ENCODE measurements at regions not wholly inside any gene's neighbourhood (a gene's known extent, or its start where the extent isn't known, plus 50 kb on each side); places are given as distances from the start of the nearest gene placed in this dataset.

DNA sequence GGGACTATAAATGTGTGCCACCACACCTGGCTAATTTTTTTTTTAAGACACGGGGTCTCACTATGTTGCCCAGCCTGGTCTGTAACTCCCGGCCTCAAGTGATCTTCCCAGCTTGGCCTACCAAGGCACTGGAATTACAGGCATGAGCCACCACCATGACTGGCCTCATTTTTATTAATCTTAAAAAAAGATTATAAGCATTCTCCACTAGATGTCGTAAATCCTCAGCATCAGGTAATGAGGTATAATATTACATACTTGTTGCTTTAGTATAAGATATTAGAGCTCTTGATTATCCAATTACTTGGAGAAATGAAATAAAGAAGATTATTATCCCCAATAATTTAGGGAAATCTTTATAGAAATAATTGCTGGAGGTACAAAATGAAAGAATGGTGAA, 78.2 kb upstream of the HTR1A start:
- TF ChIP-seq, protein P1, sequence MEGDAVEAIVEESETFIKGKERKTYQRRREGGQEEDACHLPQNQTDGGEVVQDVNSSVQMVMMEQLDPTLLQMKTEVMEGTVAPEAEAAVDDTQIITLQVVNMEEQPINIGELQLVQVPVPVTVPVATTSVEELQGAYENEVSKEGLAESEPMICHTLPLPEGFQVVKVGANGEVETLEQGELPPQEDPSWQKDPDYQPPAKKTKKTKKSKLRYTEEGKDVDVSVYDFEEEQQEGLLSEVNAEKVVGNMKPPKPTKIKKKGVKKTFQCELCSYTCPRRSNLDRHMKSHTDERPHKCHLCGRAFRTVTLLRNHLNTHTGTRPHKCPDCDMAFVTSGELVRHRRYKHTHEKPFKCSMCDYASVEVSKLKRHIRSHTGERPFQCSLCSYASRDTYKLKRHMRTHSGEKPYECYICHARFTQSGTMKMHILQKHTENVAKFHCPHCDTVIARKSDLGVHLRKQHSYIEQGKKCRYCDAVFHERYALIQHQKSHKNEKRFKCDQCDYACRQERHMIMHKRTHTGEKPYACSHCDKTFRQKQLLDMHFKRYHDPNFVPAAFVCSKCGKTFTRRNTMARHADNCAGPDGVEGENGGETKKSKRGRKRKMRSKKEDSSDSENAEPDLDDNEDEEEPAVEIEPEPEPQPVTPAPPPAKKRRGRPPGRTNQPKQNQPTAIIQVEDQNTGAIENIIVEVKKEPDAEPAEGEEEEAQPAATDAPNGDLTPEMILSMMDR (IDR thresholded peaks at IDR 0.05; ENCODE audit: borderline replicate concordance, extremely low read depth, insufficient read depth) = no peak
- Histone ChIP-seq H3K4me1 (ENCODE audit: control insufficient read depth in 2 of 3, insufficient read depth in 2 of 3, low read depth in 1 of 3, low read length in 3 of 3) (no peaks in the 10 kb centered on the region), H3K4me3 (ENCODE audit: low read length in 3 of 3) (no peak overlapping the region), H3K27me3 (ENCODE audit: control insufficient read depth, insufficient read depth, low read length) (no peaks in the 10 kb centered on the region), H3K9ac (ENCODE audit: low read length in 3 of 3) (no peak overlapping the region), H3K27ac (ENCODE audit: low read depth in 2 of 2, low read length in 2 of 2) (no peak overlapping the region), H3K9me3 (ENCODE audit: control insufficient read depth in 2 of 3, insufficient read depth in 1 of 3, low read length in 3 of 3) (peaks cover 0 to 6% (median 1%) of the 10 kb centered on the region in 3 donors), H3K36me3 (ENCODE audit: control insufficient read depth in 2 of 3, insufficient read depth in 3 of 3, low read length in 3 of 3) (no peaks in the 10 kb centered on the region)
- intact Hi-C loops (cut with DNase I) = no loop called here
- DNase-seq (no peak), FAIRE-seq (no peak)

DNA sequence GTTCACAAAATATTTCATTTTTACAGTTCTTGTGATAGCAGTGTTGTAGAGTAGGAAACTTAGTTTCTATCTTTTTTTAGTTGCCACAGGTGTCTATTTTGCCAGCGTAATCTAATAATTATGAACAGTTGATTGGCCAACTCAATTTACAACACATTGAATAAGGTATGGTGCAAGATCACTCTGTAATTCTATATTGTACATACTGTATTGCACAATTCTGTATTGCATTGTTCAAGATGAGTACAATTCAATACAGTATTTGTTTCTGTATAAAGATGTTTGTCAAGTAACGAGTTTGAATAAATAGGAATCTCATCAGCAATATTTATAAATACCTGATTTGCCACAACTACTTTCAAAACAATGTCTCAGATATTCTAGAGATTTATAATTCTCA, 64.2 kb upstream of the HTR1A start:
- Histone ChIP-seq H3K4me1 (ENCODE audit: control insufficient read depth in 2 of 3, insufficient read depth in 2 of 3, low read depth in 1 of 3, low read length in 3 of 3) (no peaks in the 10 kb centered on the region), H3K27me3 (ENCODE audit: control insufficient read depth, insufficient read depth, low read length) (no peaks in the 10 kb centered on the region), H3K9ac (ENCODE audit: low read length in 3 of 3) (no peak overlapping the region), H3K27ac (ENCODE audit: low read depth in 2 of 2, low read length in 2 of 2) (no peak overlapping the region), H3K4me3 (ENCODE audit: low read length in 3 of 3) (no peak overlapping the region), H3K36me3 (ENCODE audit: control insufficient read depth in 2 of 3, insufficient read depth in 3 of 3, low read length in 3 of 3) (no peaks in the 10 kb centered on the region), H3K9me3 (ENCODE audit: control insufficient read depth in 2 of 3, insufficient read depth in 1 of 3, low read length in 3 of 3) (no peaks in the 10 kb centered on the region)
- intact Hi-C loops (cut with DNase I) = no loop called here
- TF ChIP-seq, protein P1 (IDR thresholded peaks at IDR 0.05; ENCODE audit: borderline replicate concordance, extremely low read depth, insufficient read depth) = no peak
- no peak for DNase-seq
- FAIRE-seq = no peak

DNA sequence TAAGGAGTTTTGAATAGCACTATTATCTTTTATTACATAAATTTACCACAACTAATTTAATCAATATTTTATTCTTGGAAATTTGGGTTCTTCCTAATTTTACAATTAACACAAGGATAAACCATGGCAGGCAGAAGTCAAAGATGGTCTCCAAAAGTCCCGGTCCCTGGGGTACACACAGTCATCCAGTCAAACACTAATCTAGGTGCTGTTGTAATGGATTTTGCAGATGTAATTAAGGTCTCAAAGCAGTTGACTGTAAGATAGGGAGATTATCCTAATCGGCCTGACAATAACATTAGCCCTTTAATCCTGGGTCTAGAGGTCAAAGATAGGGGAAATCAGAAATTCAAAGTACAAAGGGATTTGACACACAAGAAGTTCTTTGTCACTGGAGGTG, 57.5 kb upstream of the HTR1A start:
- H3K4me3 ChIP-seq (ENCODE audit: low read length in 3 of 3) = no peak overlapping the region
- FAIRE-seq = no peak
- TF ChIP-seq, protein P1 (IDR thresholded peaks at IDR 0.05; ENCODE audit: borderline replicate concordance, extremely low read depth, insufficient read depth) = no peak
- H3K9ac ChIP-seq (ENCODE audit: low read length in 3 of 3) = no peak overlapping the region
- no peaks in the 10 kb centered on the region for H3K9me3 ChIP-seq (ENCODE audit: control insufficient read depth in 2 of 3, insufficient read depth in 1 of 3, low read length in 3 of 3)
- DNase-seq = no peak
- no peak overlapping the region for H3K27ac ChIP-seq (ENCODE audit: low read depth in 2 of 2, low read length in 2 of 2)
- no peaks in the 10 kb centered on the region for H3K4me1 ChIP-seq (ENCODE audit: control insufficient read depth in 2 of 3, insufficient read depth in 2 of 3, low read depth in 1 of 3, low read length in 3 of 3)
- intact Hi-C loops (cut with DNase I) = no loop called here
- H3K27me3 ChIP-seq (ENCODE audit: control insufficient read depth, insufficient read depth, low read length) = no peaks in the 10 kb centered on the region
- no peaks in the 10 kb centered on the region for H3K36me3 ChIP-seq (ENCODE audit: control insufficient read depth in 2 of 3, insufficient read depth in 3 of 3, low read length in 3 of 3)

DNA sequence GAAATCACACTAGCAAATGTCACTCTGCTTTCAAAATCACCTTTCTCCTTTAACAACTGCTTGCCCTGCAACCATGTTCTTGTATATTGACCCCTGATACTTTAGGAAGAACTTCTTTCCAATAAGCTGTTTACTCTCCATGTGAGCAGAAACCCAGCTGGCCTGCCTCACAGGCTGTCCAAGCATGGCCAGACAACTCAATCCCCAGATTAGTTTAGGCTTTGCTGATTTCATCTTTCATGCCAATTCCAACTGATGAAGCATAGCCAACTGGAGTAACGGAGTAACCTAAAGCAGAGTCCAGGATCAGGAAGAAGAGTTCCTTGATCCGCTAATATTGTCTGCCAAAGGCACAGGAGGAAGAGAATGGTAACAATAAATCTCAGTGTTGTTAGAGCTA, 56.7 kb upstream of the HTR1A start:
- no peaks in the 10 kb centered on the region for H3K4me1 ChIP-seq (ENCODE audit: control insufficient read depth in 2 of 3, insufficient read depth in 2 of 3, low read depth in 1 of 3, low read length in 3 of 3)
- no peak overlapping the region for H3K27ac ChIP-seq (ENCODE audit: low read depth in 2 of 2, low read length in 2 of 2)
- no peak overlapping the region for H3K4me3 ChIP-seq (ENCODE audit: low read length in 3 of 3)
- no peak for FAIRE-seq
- DNase-seq = no peak
- H3K9ac ChIP-seq (ENCODE audit: low read length in 3 of 3) = no peak overlapping the region
- TF ChIP-seq, protein P1 (IDR thresholded peaks at IDR 0.05; ENCODE audit: borderline replicate concordance, extremely low read depth, insufficient read depth) = no peak
- intact Hi-C loops (cut with DNase I) = no loop called here
- H3K36me3 ChIP-seq (ENCODE audit: control insufficient read depth in 2 of 3, insufficient read depth in 3 of 3, low read length in 3 of 3) = no peaks in the 10 kb centered on the region
- H3K9me3 ChIP-seq (ENCODE audit: control insufficient read depth in 2 of 3, insufficient read depth in 1 of 3, low read length in 3 of 3) = no peaks in the 10 kb centered on the region
- H3K27me3 ChIP-seq (ENCODE audit: control insufficient read depth, insufficient read depth, low read length) = no peaks in the 10 kb centered on the region

Measured in kidney (tissue), 13 donors.